ENCODE measurements at regions not wholly inside any gene's neighbourhood (a gene's known extent, or its start where the extent isn't known, plus 50 kb on each side); places are given as distances from the start of the nearest gene placed in this dataset.

GRCh38 chr9:118693645-118694044, 675.6 kb downstream of the BRINP1 start:
- TF ChIP-seq EZH2 (IDR thresholded peaks at IDR 0.05; ENCODE audit: borderline replicate concordance, low read length) (no peak), CTCF (IDR thresholded peaks at IDR 0.05; ENCODE audit: low read length) (no peak)

Data from OCI-LY1 (cell line).